HEK293 (cell line): ENCODE measurements at regions not wholly inside any gene's neighbourhood (a gene's known extent, or its start where the extent isn't known, plus 50 kb on each side); places are given as distances from the start of the nearest gene placed in this dataset.

Experiments used
- CTCF ChIA-PET: fragments of 350-600 bp; formaldehyde crosslinking; extraction: SDS; loops from one replicate; lab custom pipeline; 2021; ENCODE audit warnings: antibody characterized with exemption; lab: Yijun Ruan, JAX
- POLR2A ChIA-PET: fragments of 300-600 bp; formaldehyde crosslinking; extraction: SDS; loops from one replicate; lab custom pipeline; 2020; ENCODE audit warnings: antibody characterized with exemption, inconsistent platforms; lab: Yijun Ruan, JAX
- H3K27ac ChIP-seq: fragments of 200-500 bp; sonication (Bioruptor generic); 2 replicates; pipeline ENCODE4 v1.5.1; 2014; ENCODE audit warnings: low read depth, low read length, control low read depth, inconsistent platforms; ENCODE audit errors: extremely low read depth
- H3K36me3 ChIP-seq, 2 experiments: fragments of 200-500 bp in 1 of 2; sonication (Bioruptor generic) in 1 of 2; 1 replicate in 1 of 2; 2 replicates in 1 of 2; pipeline ENCODE4 v1.5.1; 2014 to 2017; ENCODE audit warnings: inconsistent platforms in 2 of 2, low read length in 2 of 2; ENCODE audit not compliant: control insufficient read depth in 2 of 2, insufficient read depth in 1 of 2
- H3K4me1 ChIP-seq: fragments of 200-500 bp; sonication (Bioruptor generic); 2 replicates; pipeline ENCODE4 v1.5.1; 2014; ENCODE audit warnings: mild to moderate bottlenecking, low read length, inconsistent platforms; ENCODE audit not compliant: control insufficient read depth, insufficient read depth
- H3K4me3 ChIP-seq: 2 replicates; pipeline ENCODE4 v1.5.1; 2011; ENCODE audit warnings: low read depth, mild to moderate bottlenecking, control low read depth, low read length, moderate library complexity
- H3K9me3 ChIP-seq: fragments of 200-500 bp; sonication (Bioruptor generic); 2 replicates; pipeline ENCODE4 v1.5.1; 2014; ENCODE audit warnings: low read depth, low read length, inconsistent platforms; ENCODE audit not compliant: control insufficient read depth, insufficient read depth
- GLI4 ChIP-seq: fragments of 450-650 bp; formaldehyde crosslinking; IDR thresholded peaks from 2 replicates; pipeline ENCODE4 v1.5.1; 2016; ENCODE audit warnings: missing biosample characterization, missing genetic modification characterization
- HOXD13 ChIP-seq: sonication (generic); formaldehyde crosslinking; IDR thresholded peaks from 2 replicates; pipeline ENCODE4 v1.8.0; 2022; ENCODE audit warnings: missing genetic modification reagents, borderline replicate concordance
- IKZF3 ChIP-seq: fragments of 450-650 bp; IDR thresholded peaks from 2 replicates; pipeline ENCODE4 v1.5.0; 2018; ENCODE audit warnings: missing biosample characterization, mild to moderate bottlenecking, missing genetic modification characterization, moderate library complexity
- MYNN ChIP-seq: fragments of 450-650 bp; formaldehyde crosslinking; IDR thresholded peaks from 2 replicates; pipeline ENCODE4 v1.5.1; 2016; ENCODE audit warnings: missing biosample characterization, missing genetic modification characterization, borderline replicate concordance
- OVOL3 ChIP-seq: fragments of 450-650 bp; formaldehyde crosslinking; IDR thresholded peaks from 2 replicates; pipeline ENCODE4 v1.5.1; 2016; ENCODE audit warnings: missing biosample characterization, missing genetic modification characterization
- PRDM1 ChIP-seq: fragments of 450-650 bp; formaldehyde crosslinking; IDR thresholded peaks from 2 replicates; pipeline ENCODE4; 2016; ENCODE audit warnings: missing biosample characterization, missing genetic modification characterization
- ZBTB20 ChIP-seq: fragments of 450-650 bp; formaldehyde crosslinking; IDR thresholded peaks from 2 replicates; pipeline ENCODE4 v1.5.1; 2016; ENCODE audit warnings: missing biosample characterization, missing genetic modification characterization
- ZBTB8A ChIP-seq: fragments of 450-650 bp; formaldehyde crosslinking; IDR thresholded peaks from 2 replicates; pipeline ENCODE4 v1.5.1; 2016; ENCODE audit warnings: missing biosample characterization, missing genetic modification characterization
- ZFP37 ChIP-seq: fragments of 450-650 bp; formaldehyde crosslinking; IDR thresholded peaks from 2 replicates; pipeline ENCODE4 v1.5.1; 2016; ENCODE audit warnings: missing biosample characterization, missing genetic modification characterization
- ZFP41 ChIP-seq: fragments of 450-650 bp; formaldehyde crosslinking; IDR thresholded peaks from 2 replicates; pipeline ENCODE4 v1.5.1; 2016; ENCODE audit warnings: missing biosample characterization, missing genetic modification characterization, borderline replicate concordance
- ZNF16 ChIP-seq: fragments of 450-650 bp; formaldehyde crosslinking; IDR thresholded peaks from 2 replicates; pipeline ENCODE4 v1.5.1; 2016; ENCODE audit warnings: low read depth, missing biosample characterization, missing genetic modification characterization
- ZNF174 ChIP-seq: fragments of 450-650 bp; formaldehyde crosslinking; IDR thresholded peaks from 2 replicates; pipeline ENCODE4 v1.5.0; 2017; ENCODE audit warnings: missing biosample characterization, mild to moderate bottlenecking, missing genetic modification characterization
- ZNF202 ChIP-seq: fragments of 450-650 bp; formaldehyde crosslinking; IDR thresholded peaks from 2 replicates; pipeline ENCODE4 v1.5.1; 2016; ENCODE audit warnings: missing biosample characterization, missing genetic modification characterization, borderline replicate concordance
- ZNF24 ChIP-seq: fragments of 450-650 bp; formaldehyde crosslinking; IDR thresholded peaks from 2 replicates; pipeline ENCODE4 v1.5.1; 2016; ENCODE audit warnings: missing biosample characterization, missing genetic modification characterization
- ZNF350 ChIP-seq: fragments of 450-650 bp; formaldehyde crosslinking; IDR thresholded peaks from 2 replicates; pipeline ENCODE4 v1.5.0; 2017; ENCODE audit warnings: missing biosample characterization, mild to moderate bottlenecking, missing genetic modification characterization
- ZNF354C ChIP-seq: fragments of 450-650 bp; formaldehyde crosslinking; IDR thresholded peaks from 2 replicates; pipeline ENCODE4 v1.5.1; 2016; ENCODE audit warnings: missing biosample characterization, missing genetic modification characterization, low read depth, borderline replicate concordance
- ZNF391 ChIP-seq: fragments of 450-650 bp; formaldehyde crosslinking; IDR thresholded peaks from 2 replicates; pipeline ENCODE4 v1.5.1; 2016; ENCODE audit warnings: low read depth, missing biosample characterization, missing genetic modification characterization, borderline replicate concordance
- ZNF623 ChIP-seq: fragments of 450-650 bp; formaldehyde crosslinking; IDR thresholded peaks from 2 replicates; pipeline ENCODE4 v1.5.1; 2016; ENCODE audit warnings: missing biosample characterization, missing genetic modification characterization
- ZNF629 ChIP-seq: fragments of 450-650 bp; formaldehyde crosslinking; IDR thresholded peaks from 2 replicates; pipeline ENCODE4 v1.5.1; 2017; ENCODE audit warnings: missing biosample characterization, missing genetic modification characterization
- ZNF707 ChIP-seq: fragments of 450-650 bp; formaldehyde crosslinking; IDR thresholded peaks from 2 replicates; pipeline ENCODE4 v1.5.1; 2016; ENCODE audit warnings: missing biosample characterization, missing genetic modification characterization
- ZNF777 ChIP-seq: fragments of 450-650 bp; formaldehyde crosslinking; IDR thresholded peaks from 2 replicates; pipeline ENCODE4 v1.5.1; 2017; ENCODE audit warnings: missing biosample characterization, missing genetic modification characterization, borderline replicate concordance
- ZNF791 ChIP-seq: fragments of 450-650 bp; formaldehyde crosslinking; IDR thresholded peaks from 2 replicates; pipeline ENCODE4 v1.5.1; 2016; ENCODE audit warnings: missing biosample characterization, missing genetic modification characterization
- ZNF843 ChIP-seq: fragments of 450-650 bp; formaldehyde crosslinking; IDR thresholded peaks from 2 replicates; pipeline ENCODE4 v1.5.1; 2016; ENCODE audit warnings: missing biosample characterization, missing genetic modification characterization
- ZSCAN16 ChIP-seq: fragments of 450-650 bp; formaldehyde crosslinking; IDR thresholded peaks from 2 replicates; pipeline ENCODE4 v1.5.1; 2016; ENCODE audit warnings: missing biosample characterization, missing genetic modification characterization
- TF ChIP-seq, protein P1 (sequence below): fragments of 450-650 bp; formaldehyde crosslinking; IDR thresholded peaks from 2 replicates; pipeline ENCODE4 v1.5.1; 2016; ENCODE audit warnings: missing biosample characterization, missing genetic modification characterization
- TF ChIP-seq, protein P2 (sequence below): fragments of 450-650 bp; formaldehyde crosslinking; IDR thresholded peaks from 2 replicates; pipeline ENCODE4 v1.5.1; 2016; ENCODE audit warnings: missing biosample characterization, missing genetic modification characterization
- TF ChIP-seq, protein P3 (sequence below): fragments of 450-650 bp; formaldehyde crosslinking; optimal IDR thresholded peaks from 2 replicates; pipeline ENCODE3; 2016; ENCODE audit warnings: missing biosample characterization, mild to moderate bottlenecking, missing genetic modification characterization
- TF ChIP-seq, protein P4 (sequence below): fragments of 450-650 bp; formaldehyde crosslinking; IDR thresholded peaks from 2 replicates; pipeline ENCODE4 v1.5.1; 2016; ENCODE audit warnings: missing biosample characterization, missing genetic modification characterization
- TF ChIP-seq, protein P5 (sequence below): fragments of 450-650 bp; IDR thresholded peaks from 2 replicates; pipeline ENCODE4 v1.5.1; 2018; ENCODE audit warnings: missing biosample characterization, missing genetic modification characterization

DNA sequence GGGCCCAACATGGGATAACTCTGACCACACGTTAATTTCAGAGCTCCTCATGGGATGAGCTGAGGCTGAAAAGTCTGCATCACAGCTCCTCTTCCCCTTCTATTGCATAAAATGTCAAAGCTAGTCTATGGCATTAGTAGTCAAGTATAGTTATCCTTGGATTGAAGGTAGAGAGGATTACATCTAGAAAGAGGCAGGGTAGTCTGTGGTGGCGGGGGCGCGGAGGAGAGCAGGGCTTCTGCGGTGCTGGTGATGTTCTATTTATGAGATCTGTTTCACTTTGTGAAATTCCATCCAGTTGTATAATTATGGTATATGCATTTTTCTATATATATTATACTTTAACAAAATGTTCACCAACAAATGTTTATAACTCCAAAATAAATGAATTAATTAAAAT lies 329.5 kb upstream of the GRAMD2B start:
- ChIA-PET POLR2A (no interaction called here), CTCF (interaction anchor here (0.7 kb wide), 1 partner anchor 20 kb away, joined by 3 read pairs; no protein-coding TSS in a partner anchor)
- H3K9me3 ChIP-seq = no peaks in the 10 kb centered on the region
- no peak overlapping the region for H3K4me3 ChIP-seq
- no peaks in the 10 kb centered on the region for H3K4me1 ChIP-seq
- no peak for TF ChIP-seq PRDM1 (tag by site-specific recombination)
- no peak for TF ChIP-seq ZNF202
- TF ChIP-seq IKZF3 (tag by site-specific recombination) = no peak
- TF ChIP-seq ZNF707 (tag by site-specific recombination) = no peak
- TF ChIP-seq, protein P1, sequence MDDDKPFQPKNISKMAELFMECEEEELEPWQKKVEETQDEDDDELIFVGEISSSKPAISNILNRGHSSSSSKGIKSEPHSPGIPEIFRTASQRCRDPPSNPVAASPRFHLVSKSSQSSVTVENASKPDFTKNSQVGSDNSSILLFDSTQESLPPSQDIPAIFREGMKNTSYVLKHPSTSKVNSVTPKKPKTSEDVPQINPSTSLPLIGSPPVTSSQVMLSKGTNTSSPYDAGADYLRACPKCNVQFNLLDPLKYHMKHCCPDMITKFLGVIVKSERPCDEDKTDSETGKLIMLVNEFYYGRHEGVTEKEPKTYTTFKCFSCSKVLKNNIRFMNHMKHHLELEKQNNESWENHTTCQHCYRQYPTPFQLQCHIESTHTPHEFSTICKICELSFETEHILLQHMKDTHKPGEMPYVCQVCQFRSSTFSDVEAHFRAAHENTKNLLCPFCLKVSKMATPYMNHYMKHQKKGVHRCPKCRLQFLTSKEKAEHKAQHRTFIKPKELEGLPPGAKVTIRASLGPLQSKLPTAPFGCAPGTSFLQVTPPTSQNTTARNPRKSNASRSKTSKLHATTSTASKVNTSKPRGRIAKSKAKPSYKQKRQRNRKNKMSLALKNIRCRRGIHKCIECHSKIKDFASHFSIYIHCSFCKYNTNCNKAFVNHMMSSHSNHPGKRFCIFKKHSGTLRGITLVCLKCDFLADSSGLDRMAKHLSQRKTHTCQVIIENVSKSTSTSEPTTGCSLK (tag by site-specific recombination) = no peak
- TF ChIP-seq ZNF629 = no peak
- no peak for TF ChIP-seq ZNF791 (tag by site-specific recombination)
- TF ChIP-seq ZNF623 (tag by site-specific recombination) = no peak
- no peak for TF ChIP-seq ZNF777
- no peak for TF ChIP-seq ZNF24 (tag by site-specific recombination)
- no peak for TF ChIP-seq ZFP41 (tag by site-specific recombination)
- TF ChIP-seq ZNF843 (tag by site-specific recombination) = no peak
- no peak for TF ChIP-seq MYNN (tag by site-specific recombination)
- no peak for TF ChIP-seq ZBTB20 (tag by site-specific recombination)
- TF ChIP-seq, protein P2, sequence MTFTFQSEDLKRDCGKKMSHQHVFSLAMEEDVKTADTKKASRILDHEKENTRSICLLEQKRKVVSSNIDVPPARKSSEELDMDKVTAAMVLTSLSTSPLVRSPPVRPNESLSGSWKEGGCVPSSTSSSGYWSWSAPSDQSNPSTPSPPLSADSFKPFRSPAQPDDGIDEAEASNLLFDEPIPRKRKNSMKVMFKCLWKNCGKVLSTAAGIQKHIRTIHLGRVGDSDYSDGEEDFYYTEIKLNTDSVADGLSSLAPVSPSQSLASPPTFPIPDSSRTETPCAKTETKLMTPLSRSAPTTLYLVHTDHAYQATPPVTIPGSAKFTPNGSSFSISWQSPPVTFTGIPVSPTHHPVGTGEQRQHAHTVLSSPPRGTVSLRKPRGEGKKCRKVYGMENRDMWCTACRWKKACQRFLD (tag by site-specific recombination) = no peak
- TF ChIP-seq ZFP37 (tag by site-specific recombination) = no peak
- TF ChIP-seq, protein P3, sequence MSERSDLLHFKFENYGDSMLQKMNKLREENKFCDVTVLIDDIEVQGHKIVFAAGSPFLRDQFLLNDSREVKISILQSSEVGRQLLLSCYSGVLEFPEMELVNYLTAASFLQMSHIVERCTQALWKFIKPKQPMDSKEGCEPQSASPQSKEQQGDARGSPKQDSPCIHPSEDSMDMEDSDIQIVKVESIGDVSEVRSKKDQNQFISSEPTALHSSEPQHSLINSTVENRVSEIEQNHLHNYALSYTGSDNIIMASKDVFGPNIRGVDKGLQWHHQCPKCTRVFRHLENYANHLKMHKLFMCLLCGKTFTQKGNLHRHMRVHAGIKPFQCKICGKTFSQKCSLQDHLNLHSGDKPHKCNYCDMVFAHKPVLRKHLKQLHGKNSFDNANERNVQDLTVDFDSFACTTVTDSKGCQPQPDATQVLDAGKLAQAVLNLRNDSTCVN = no peak
- TF ChIP-seq OVOL3 (tag by site-specific recombination) = no peak
- no peaks in the 10 kb centered on the region for H3K36me3 ChIP-seq
- no peak overlapping the region for H3K27ac ChIP-seq

DNA sequence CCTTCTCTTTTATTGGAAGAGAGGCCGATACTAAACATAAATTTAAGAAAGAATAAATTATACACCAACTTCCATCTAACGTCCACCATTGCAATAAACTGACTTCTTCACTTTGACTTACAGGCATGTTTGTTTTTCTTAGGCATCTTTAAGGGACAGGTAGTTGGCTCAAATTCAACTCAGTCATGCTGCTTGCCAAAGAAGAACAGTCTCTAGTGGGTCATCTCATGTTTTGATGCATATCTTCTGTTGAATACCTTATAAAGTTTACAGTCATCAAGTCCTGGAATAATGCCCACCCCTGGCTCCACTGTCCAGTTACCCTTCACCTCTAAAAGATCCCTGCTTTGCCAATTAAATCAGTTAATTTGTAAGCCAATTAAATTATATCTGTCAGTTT lies 328.2 kb upstream of the GRAMD2B start:
- H3K36me3 ChIP-seq = no peaks in the 10 kb centered on the region
- H3K4me3 ChIP-seq = no peak overlapping the region
- H3K27ac ChIP-seq = no peak overlapping the region
- no peaks in the 10 kb centered on the region for H3K4me1 ChIP-seq
- ChIA-PET CTCF (no interaction called here), POLR2A (no interaction called here)
- H3K9me3 ChIP-seq = no peaks in the 10 kb centered on the region
- TF ChIP-seq ZSCAN16 (tag by site-specific recombination) = no peak
- no peak for TF ChIP-seq ZNF391
- TF ChIP-seq HOXD13 (CRISPR knock-in tag) = no peak
- no peak for TF ChIP-seq ZBTB8A (tag by site-specific recombination)
- no peak for TF ChIP-seq ZNF16 (tag by site-specific recombination)
- TF ChIP-seq ZNF174 = no peak
- no peak for TF ChIP-seq ZNF354C (tag by site-specific recombination)
- TF ChIP-seq, protein P4, sequence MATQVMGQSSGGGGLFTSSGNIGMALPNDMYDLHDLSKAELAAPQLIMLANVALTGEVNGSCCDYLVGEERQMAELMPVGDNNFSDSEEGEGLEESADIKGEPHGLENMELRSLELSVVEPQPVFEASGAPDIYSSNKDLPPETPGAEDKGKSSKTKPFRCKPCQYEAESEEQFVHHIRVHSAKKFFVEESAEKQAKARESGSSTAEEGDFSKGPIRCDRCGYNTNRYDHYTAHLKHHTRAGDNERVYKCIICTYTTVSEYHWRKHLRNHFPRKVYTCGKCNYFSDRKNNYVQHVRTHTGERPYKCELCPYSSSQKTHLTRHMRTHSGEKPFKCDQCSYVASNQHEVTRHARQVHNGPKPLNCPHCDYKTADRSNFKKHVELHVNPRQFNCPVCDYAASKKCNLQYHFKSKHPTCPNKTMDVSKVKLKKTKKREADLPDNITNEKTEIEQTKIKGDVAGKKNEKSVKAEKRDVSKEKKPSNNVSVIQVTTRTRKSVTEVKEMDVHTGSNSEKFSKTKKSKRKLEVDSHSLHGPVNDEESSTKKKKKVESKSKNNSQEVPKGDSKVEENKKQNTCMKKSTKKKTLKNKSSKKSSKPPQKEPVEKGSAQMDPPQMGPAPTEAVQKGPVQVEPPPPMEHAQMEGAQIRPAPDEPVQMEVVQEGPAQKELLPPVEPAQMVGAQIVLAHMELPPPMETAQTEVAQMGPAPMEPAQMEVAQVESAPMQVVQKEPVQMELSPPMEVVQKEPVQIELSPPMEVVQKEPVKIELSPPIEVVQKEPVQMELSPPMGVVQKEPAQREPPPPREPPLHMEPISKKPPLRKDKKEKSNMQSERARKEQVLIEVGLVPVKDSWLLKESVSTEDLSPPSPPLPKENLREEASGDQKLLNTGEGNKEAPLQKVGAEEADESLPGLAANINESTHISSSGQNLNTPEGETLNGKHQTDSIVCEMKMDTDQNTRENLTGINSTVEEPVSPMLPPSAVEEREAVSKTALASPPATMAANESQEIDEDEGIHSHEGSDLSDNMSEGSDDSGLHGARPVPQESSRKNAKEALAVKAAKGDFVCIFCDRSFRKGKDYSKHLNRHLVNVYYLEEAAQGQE (tag by site-specific recombination) = no peak
- TF ChIP-seq PRDM1 (tag by site-specific recombination) = no peak
- TF ChIP-seq, protein P5, sequence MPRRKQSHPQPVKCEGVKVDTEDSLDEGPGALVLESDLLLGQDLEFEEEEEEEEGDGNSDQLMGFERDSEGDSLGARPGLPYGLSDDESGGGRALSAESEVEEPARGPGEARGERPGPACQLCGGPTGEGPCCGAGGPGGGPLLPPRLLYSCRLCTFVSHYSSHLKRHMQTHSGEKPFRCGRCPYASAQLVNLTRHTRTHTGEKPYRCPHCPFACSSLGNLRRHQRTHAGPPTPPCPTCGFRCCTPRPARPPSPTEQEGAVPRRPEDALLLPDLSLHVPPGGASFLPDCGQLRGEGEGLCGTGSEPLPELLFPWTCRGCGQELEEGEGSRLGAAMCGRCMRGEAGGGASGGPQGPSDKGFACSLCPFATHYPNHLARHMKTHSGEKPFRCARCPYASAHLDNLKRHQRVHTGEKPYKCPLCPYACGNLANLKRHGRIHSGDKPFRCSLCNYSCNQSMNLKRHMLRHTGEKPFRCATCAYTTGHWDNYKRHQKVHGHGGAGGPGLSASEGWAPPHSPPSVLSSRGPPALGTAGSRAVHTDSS (tag by site-specific recombination) = no peak
- TF ChIP-seq GLI4 (tag by site-specific recombination) = no peak
- no peak for TF ChIP-seq ZNF350 (tag by site-specific recombination)
- TF ChIP-seq ZNF791 (tag by site-specific recombination) = no peak
